Hematopoietic multipotent progenitor cell treated with erythropoietin and hydrocortisone succinate and interleukin-3 and kit ligand, for 8 days (in vitro differentiated cells): ENCODE measurements at regions not wholly inside any gene's neighbourhood (a gene's known extent, or its start where the extent isn't known, plus 50 kb on each side); places are given as distances from the start of the nearest gene placed in this dataset.
"Not testable (repeated sequence)": the region's sequence is repeated elsewhere in the genome, so short reads cannot be mapped to it uniquely, and the experiment has no call there.

Source experiments
- DNase-seq: peaks from one replicate; pipeline ENCODE4 v3.0.0-alpha.2; 2015

- DNase-seq: not testable (repeated sequence)
Measured at GRCh38 chr5:87212183-87212582, 55.5 kb upstream of the RASA1 start.

DNA sequence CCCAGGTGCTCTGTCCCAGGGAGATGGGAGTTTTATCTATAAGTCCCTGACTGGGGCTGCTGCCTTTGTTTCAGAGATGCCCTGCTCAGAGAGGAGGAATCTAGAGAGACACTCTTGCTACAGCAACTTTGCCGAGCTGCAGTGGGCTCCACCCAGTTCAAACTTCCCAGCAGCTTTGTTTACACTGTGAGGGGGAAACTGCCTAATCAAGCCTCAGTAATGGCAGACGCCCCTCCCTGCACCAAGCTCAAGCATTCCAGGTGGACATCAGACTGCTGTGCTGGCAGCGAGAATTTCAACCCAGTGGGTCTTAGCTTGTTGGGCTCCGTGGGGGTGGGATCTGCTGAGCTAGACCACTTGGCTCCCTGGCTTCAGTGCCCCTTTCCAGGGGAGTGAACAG lies 50.2 kb upstream of the RASA1 start:
- not testable (repeated sequence) for DNase-seq
